Heart right ventricle (tissue), 16 donors: ENCODE measurements at regions not wholly inside any gene's neighbourhood (a gene's known extent, or its start where the extent isn't known, plus 50 kb on each side); places are given as distances from the start of the nearest gene placed in this dataset.

ENCODE experiments used
- ATAC-seq, 8 donors: fragments of 200-7000 bp; cut with Tn5 transposase; one replicate each; pipeline ENCODE4 v1.9.1; 2020; ENCODE audit warnings: mild to moderate bottlenecking in 8 of 8, moderate library complexity in 8 of 8, moderate number of reproducible peaks in 1 of 8
- DNase-seq, 2 donors: peaks; one replicate each; pipeline ENCODE4 v3.0.0-alpha.2; 2020
- H3K27ac ChIP-seq, 10 donors: fragments of 200-600 bp; sonication (generic) in 2 of 10; one replicate each; pipeline versions ENCODE4 v1.5.0 to v1.8.0; 2020 to 2022; ENCODE audit warnings: mild to moderate bottlenecking in 3 of 10
- H3K27me3 ChIP-seq, 7 donors: fragments of 200-600 bp; one replicate each; pipeline ENCODE4 v1.8.0; 2021 to 2022; ENCODE audit warnings: mild to moderate bottlenecking in 2 of 7
- H3K36me3 ChIP-seq, 9 donors: fragments of 200-600 bp; sonication (generic) in 1 of 9; one replicate each; pipeline versions ENCODE4 v1.5.0 to v1.8.0; 2020 to 2022; ENCODE audit warnings: mild to moderate bottlenecking in 2 of 9
- H3K4me1 ChIP-seq, 9 donors: fragments of 200-600 bp; sonication (generic) in 1 of 9; one replicate each; pipeline versions ENCODE4 v1.5.0 to v1.8.0; 2020 to 2022; ENCODE audit warnings: mild to moderate bottlenecking in 4 of 9
- H3K4me3 ChIP-seq, 10 donors: fragments of 200-600 bp; sonication (generic) in 2 of 10; one replicate each; pipeline versions ENCODE4 v1.5.0 to v1.8.0; 2020 to 2022; ENCODE audit warnings: mild to moderate bottlenecking in 7 of 10, moderate library complexity in 2 of 10
- H3K9me3 ChIP-seq, 11 donors: fragments of 200-600 bp in 10 of 11; sonication (generic) in 2 of 11; one replicate each; pipeline versions ENCODE4 v1.5.0 to v1.8.0; 2013 to 2022; ENCODE audit warnings: mild to moderate bottlenecking in 2 of 11, control low read depth in 1 of 11, moderate library complexity in 1 of 11
- WGBS, 2 donors: extraction: QIAGEN DNeasy Blood & Tissue Kit; methylation state at CpG; one replicate each; pipeline ENCODE4 v1.1.7; 2013; ENCODE audit warnings: inconsistent platforms in 1 of 2; 5-methylcytosine and 5-hydroxymethylcytosine counted together
- intact Hi-C, 10 donors: fragments of 100-400 bp; cut with DNase I; formaldehyde crosslinking; loops; one replicate each; pipeline versions ENCODE4 v1.11.1 to v1.14.2; 2022
- TF ChIP-seq, protein P1 (sequence below), 9 donors: fragments of 200-600 bp; sonication (generic) in 2 of 9; IDR thresholded peaks; one replicate each; pipeline versions ENCODE4 v1.5.0 to v1.8.0; 2021 to 2022; ENCODE audit warnings: antibody characterized with exemption in 9 of 9, mild to moderate bottlenecking in 5 of 9, moderate library complexity in 1 of 9
- donor health status: Arrhythmogenic right ventricular cardiomyopathy.
- donor health status: ischemic (EF 13 %, LVEDD 7.1; RV severe dilation, severe dysfunction).
- donor health status: healthy with polysubstance abuse.
- donor health status: DM: no; HTN: yes; CAD: no.
- donor health status: DM: no; HTN: no; CAD: no.
- donor health status: ischemic (EF 25% LVEDD 6.9; RV normal size, moderate dysfunction).
- donor health status: ischemic (EF 25% LVEDD 5.7; RV mildly dilated, moderate dysfunction).
- donor health status: healthy.
- donor health status: DM: yes; HTN: yes; CAD: no.
- donor health status: Ischemic cardiomyopathy.
- donor health status: ischemic (EF 35%, LVEDD 5.7; RV mildly dilated, moderate dysfunction).
- donor health status: nonischemic (EF 11% LVEDD 7.7; RV severe dilation, severe dysfunction).
- donor health status: DM: yes; HTN: yes; CAD: no.
- donor health status: PGD.
- donor health status: ischemic (EF 29% LVEDD 5.4; RV normal size, mild dysfunction).
- donor health status: nonischemic (EF 23%, LVEDD 6.1; RV moderate dilation, normal function).

GRCh38 chr13:78194904-78195639, 276.4 kb upstream of the EDNRB start:
- H3K27me3 ChIP-seq: peaks cover 0 to 6% (median 0%) of the 10 kb centered on the region in 7 donors
- no peaks in the 10 kb centered on the region for H3K4me1 ChIP-seq
- ATAC-seq (no peak), DNase-seq (no peak)
- TF ChIP-seq, protein P1, sequence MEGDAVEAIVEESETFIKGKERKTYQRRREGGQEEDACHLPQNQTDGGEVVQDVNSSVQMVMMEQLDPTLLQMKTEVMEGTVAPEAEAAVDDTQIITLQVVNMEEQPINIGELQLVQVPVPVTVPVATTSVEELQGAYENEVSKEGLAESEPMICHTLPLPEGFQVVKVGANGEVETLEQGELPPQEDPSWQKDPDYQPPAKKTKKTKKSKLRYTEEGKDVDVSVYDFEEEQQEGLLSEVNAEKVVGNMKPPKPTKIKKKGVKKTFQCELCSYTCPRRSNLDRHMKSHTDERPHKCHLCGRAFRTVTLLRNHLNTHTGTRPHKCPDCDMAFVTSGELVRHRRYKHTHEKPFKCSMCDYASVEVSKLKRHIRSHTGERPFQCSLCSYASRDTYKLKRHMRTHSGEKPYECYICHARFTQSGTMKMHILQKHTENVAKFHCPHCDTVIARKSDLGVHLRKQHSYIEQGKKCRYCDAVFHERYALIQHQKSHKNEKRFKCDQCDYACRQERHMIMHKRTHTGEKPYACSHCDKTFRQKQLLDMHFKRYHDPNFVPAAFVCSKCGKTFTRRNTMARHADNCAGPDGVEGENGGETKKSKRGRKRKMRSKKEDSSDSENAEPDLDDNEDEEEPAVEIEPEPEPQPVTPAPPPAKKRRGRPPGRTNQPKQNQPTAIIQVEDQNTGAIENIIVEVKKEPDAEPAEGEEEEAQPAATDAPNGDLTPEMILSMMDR (IDR thresholded peaks at IDR 0.05): no peak
- H3K36me3 ChIP-seq: no peaks in the 10 kb centered on the region
- no peaks in the 10 kb centered on the region for H3K9me3 ChIP-seq
- intact Hi-C loops: no loop called here
- H3K27ac ChIP-seq: no peak overlapping the region
- no peak overlapping the region for H3K4me3 ChIP-seq
- WGBS, 2 donors: 72 to 73% methylated on average over 3 of the region's 3 CpGs

GRCh38 chr13:78193846-78194245, 275.2 kb upstream of the EDNRB start:
- no peak overlapping the region for H3K27ac ChIP-seq
- no peaks in the 10 kb centered on the region for H3K36me3 ChIP-seq
- H3K4me3 ChIP-seq: no peak overlapping the region
- H3K27me3 ChIP-seq: peaks cover 0 to 6% (median 0%) of the 10 kb centered on the region in 7 donors
- no peaks in the 10 kb centered on the region for H3K9me3 ChIP-seq
- TF ChIP-seq, protein P1 (IDR thresholded peaks at IDR 0.05): no peak
- intact Hi-C loops: no loop called here
- ATAC-seq: no peak
- H3K4me1 ChIP-seq: no peaks in the 10 kb centered on the region
- no peak for DNase-seq

- Histone ChIP-seq H3K27ac (no peak overlapping the region), H3K4me1 (no peaks in the 10 kb centered on the region), H3K9me3 (no peaks in the 10 kb centered on the region), H3K27me3 (peaks cover 0 to 6% (median 0%) of the 10 kb centered on the region in 7 donors), H3K36me3 (no peaks in the 10 kb centered on the region), H3K4me3 (no peak overlapping the region)
- TF ChIP-seq, protein P1 (IDR thresholded peaks at IDR 0.05): no peak
- WGBS, 2 donors: 0 to 36% methylated on average over 1 of the region's 1 CpG
- ATAC-seq (no peak), DNase-seq (no peak)
- intact Hi-C loops: no loop called here
Measured at GRCh38 chr13:78192716-78193115, 274.1 kb upstream of the EDNRB start.

GRCh38 chr13:78190296-78190695, 271.7 kb upstream of the EDNRB start:
- DNase-seq: no peak
- TF ChIP-seq, protein P1 (IDR thresholded peaks at IDR 0.05): no peak
- Histone ChIP-seq H3K4me3 (no peak overlapping the region), H3K27me3 (peaks cover 0 to 6% (median 0%) of the 10 kb centered on the region in 7 donors), H3K27ac (no peak overlapping the region), H3K36me3 (no peaks in the 10 kb centered on the region), H3K4me1 (no peaks in the 10 kb centered on the region), H3K9me3 (no peaks in the 10 kb centered on the region)
- intact Hi-C loops: no loop called here
- WGBS, 2 donors: 75 to 76% methylated on average over 2 of the region's 2 CpGs
- no peak for ATAC-seq
